ENCODE measurements at regions not wholly inside any gene's neighbourhood (a gene's known extent, or its start where the extent isn't known, plus 50 kb on each side); places are given as distances from the start of the nearest gene placed in this dataset.

- TF ChIP-seq CTCF (IDR thresholded peaks at IDR 0.05; ENCODE audit: low read depth, low read length): no peak
- no peak for TF ChIP-seq EZH2phosphoT487 (IDR thresholded peaks at IDR 0.05; ENCODE audit: low read depth)
These were observed 82.0 kb upstream of the OR5AK2 start for GRCh38 chr11:56906683-56907148.
